ENCODE measurements at regions not wholly inside any gene's neighbourhood (a gene's known extent, or its start where the extent isn't known, plus 50 kb on each side); places are given as distances from the start of the nearest gene placed in this dataset.

DNA sequence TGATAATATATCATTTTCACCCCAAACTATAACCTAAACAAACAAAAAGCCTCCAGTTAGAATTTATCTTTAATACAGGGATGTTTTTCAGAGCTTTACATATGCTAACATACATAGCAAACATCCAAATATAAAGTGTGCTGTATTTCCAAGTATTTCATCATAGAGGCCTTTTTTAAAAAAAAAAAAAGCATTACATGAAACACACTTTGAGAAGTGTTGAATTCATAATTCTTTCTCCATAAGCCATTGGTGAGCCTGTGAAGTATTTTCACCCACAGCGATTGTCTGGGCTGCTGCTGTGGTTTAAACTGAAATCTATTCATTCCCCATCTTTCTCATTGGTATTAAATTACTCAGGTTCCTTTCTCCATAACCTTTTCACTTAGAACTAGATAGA lies 503.4 kb upstream of the CDH8 start:
- no peak for TF ChIP-seq TCF12 (IDR thresholded peaks at IDR 0.05; ENCODE audit: low read depth)
- TF ChIP-seq, protein P1, sequence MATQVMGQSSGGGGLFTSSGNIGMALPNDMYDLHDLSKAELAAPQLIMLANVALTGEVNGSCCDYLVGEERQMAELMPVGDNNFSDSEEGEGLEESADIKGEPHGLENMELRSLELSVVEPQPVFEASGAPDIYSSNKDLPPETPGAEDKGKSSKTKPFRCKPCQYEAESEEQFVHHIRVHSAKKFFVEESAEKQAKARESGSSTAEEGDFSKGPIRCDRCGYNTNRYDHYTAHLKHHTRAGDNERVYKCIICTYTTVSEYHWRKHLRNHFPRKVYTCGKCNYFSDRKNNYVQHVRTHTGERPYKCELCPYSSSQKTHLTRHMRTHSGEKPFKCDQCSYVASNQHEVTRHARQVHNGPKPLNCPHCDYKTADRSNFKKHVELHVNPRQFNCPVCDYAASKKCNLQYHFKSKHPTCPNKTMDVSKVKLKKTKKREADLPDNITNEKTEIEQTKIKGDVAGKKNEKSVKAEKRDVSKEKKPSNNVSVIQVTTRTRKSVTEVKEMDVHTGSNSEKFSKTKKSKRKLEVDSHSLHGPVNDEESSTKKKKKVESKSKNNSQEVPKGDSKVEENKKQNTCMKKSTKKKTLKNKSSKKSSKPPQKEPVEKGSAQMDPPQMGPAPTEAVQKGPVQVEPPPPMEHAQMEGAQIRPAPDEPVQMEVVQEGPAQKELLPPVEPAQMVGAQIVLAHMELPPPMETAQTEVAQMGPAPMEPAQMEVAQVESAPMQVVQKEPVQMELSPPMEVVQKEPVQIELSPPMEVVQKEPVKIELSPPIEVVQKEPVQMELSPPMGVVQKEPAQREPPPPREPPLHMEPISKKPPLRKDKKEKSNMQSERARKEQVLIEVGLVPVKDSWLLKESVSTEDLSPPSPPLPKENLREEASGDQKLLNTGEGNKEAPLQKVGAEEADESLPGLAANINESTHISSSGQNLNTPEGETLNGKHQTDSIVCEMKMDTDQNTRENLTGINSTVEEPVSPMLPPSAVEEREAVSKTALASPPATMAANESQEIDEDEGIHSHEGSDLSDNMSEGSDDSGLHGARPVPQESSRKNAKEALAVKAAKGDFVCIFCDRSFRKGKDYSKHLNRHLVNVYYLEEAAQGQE (IDR thresholded peaks at IDR 0.05; ENCODE audit: low read depth) = no peak
- no peak for TF ChIP-seq FOXM1 (IDR thresholded peaks at IDR 0.05; ENCODE audit: borderline replicate concordance, low read depth)
- TF ChIP-seq CEBPB (IDR thresholded peaks at IDR 0.05) = no peak
- TF ChIP-seq TAF1 (IDR thresholded peaks at IDR 0.05; ENCODE audit: low read depth) = no peak
- no peak for TF ChIP-seq TEAD4 (IDR thresholded peaks at IDR 0.05)
